ENCODE measurements at regions not wholly inside any gene's neighbourhood (a gene's known extent, or its start where the extent isn't known, plus 50 kb on each side); places are given as distances from the start of the nearest gene placed in this dataset.

DNA sequence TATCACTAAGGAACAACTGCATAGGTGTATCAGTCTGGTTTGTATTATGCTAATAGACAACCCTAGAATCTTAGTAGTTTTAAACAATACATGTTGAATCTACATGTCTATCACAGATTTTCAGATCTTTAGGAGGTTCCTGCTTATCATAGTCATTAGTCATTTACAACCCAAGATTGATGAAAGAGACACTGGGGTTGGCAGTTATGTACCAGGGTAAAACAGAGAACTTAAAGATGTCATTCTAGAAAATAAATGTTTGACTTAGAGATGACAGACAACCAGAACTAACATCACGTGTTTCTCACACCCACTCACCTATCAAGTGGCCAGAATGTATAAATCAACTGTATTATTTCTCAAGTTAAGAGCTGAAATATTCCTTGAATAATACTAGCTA is 181.9 kb downstream of the PABPC4L start:
- DNase-seq (ENCODE audit: low spot score): no peak

GRCh38 chr4:134018846-134019245 is 182.7 kb downstream of the PABPC4L start:
- no peak for DNase-seq (ENCODE audit: low spot score)

- no peak for DNase-seq (ENCODE audit: low spot score)
Observed at GRCh38 chr4:134001057-134001456, 200.5 kb downstream of the PABPC4L start.

GRCh38 chr4:133997436-133997835 is 204.2 kb downstream of the PABPC4L start:
- DNase-seq (ENCODE audit: low spot score): no peak

DNA sequence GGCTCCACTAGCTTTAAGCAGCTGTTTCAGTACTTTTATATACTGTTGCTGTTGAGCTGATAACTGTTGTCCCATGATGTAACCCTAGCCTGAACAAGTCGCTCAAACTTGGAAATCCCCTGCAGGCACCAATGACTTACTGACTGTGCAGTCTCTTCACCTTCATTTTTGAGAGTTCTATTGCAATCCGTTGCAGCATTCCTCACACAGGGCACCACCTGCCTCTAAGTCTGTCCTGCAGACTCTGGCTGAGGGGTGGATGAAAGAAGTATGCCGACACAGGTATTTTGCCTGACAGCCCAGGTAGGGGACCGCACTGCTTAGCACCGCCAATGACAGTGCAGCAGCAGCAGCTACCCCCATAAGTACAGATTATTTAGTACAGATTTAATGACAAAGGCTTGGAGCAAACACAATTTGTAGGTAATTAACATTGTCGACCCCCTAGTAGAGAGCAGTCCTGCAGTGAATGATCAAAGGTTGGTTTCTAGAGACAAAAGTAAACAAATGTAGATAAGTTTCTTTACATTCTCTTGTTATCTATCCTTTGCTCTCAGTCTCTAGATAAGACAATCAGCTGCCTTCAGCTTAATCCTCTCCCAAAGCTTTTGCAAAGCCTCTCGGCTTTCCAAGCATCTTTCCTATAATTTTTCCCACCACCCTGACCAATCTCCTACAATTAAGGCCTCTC is 205.0 kb downstream of the PABPC4L start:
- no peak for DNase-seq (ENCODE audit: low spot score)

DNA sequence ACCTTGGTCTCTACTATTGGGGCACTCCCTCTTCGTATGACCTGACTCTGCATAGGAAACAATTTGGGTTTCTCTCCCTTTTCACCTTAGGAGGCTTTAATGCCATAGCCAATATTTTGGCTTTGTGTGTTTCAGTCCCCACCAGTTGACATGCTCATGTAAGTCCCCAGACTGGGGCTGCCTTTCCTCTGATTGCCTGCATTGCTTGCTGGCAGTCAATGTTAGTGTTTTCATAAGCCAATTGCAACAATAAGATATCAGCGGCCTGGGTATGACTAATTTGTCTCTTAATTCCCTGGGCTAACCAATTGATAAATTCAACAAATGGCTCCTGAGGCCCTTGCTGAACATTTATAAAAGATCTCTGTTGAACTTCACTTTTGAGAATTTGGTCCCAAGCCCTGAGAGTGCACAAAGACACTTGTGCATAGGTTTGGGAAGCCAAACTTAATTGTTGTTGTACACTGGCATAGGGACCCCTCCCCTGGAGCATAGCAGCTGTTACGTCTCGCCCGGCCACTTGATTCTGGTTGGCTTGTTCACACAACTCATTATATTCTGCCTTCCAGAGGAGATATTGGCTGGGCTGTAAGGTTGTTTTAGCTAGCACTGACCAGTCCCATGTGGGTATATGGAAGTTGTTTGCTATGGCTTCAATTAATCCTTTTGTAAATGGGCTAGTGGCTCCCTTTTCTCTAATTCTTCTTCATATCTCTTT is 206.2 kb downstream of the PABPC4L start:
- no peak for DNase-seq (ENCODE audit: low spot score)

DNA sequence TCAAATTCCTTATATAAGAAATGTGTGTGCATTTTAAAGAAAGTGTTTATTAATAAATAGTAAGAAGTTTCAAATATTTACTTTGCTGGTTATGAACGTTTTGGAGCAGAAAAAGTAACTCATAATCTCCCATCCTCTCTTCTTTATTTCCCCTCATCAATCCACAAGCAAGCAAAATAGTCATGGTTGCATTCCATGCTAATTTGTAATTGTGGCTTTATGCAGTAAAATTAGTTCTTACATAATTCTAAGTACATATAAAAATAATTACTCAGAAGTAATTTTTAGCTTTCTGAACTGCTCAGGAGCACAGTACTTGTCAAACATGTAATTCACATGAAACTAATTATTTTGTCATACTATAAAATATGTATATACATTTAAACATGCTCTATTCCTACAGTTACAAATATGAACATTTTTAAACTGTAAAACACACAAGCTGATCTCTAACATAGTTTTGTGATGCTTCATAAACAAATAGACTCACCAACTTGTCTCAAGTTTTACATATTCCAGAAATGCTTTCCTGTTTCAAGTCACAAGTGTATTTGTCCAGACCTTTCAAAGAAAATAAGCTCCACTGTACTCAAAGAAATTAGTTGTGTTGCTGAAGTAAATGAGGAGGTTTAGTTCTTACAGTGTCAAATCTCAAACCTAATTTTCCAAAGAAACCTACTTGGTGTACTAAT is 218.9 kb downstream of the PABPC4L start:
- DNase-seq (ENCODE audit: low spot score): no peak

- no peak for DNase-seq (ENCODE audit: low spot score)
Observed at GRCh38 chr4:133981327-133981726, 220.3 kb downstream of the PABPC4L start.

DNA sequence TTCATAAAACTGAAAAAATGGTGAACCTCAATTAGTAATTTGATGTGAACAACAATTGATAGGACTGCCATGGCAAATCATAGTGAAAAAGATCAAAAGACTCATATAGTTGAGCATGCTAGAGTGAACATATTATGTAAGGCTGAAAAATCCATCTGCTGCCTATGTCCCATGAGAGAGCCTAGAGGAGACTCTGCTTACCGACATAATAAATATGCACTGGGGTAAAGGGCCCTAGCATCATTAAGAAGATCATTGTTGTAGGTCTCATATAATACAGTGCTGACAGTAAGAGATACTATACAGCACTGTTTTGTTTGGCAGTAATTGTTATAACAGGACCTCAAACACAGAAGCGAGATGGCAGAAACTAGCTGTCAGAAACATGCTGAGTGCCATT is 229.0 kb downstream of the PABPC4L start:
- no peak for DNase-seq (ENCODE audit: low spot score)

GRCh38 chr4:133969202-133969848 is 232.3 kb downstream of the PABPC4L start:
- peak; percentile 27 for DNase-seq (ENCODE audit: low spot score)

DNA sequence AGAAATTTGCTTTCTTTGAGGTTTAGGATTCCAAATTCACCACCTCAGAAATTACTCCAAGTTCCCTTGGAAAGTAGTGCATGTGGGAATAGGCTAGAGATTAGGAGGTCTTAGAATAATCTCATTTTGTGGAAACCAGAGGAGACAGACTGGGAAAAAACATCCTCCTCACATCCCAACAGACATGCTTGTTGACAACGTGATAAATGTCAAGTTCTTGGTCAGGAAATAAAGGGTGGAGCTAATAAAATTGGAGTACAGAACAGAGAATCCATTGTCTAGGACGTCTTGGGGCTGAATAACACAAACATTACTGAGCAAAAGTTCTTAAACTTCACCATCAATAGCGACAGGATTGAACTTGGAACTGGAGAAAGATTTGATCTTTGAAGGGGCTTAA is 233.4 kb downstream of the PABPC4L start:
- DNase-seq (ENCODE audit: low spot score): no peak

DNA sequence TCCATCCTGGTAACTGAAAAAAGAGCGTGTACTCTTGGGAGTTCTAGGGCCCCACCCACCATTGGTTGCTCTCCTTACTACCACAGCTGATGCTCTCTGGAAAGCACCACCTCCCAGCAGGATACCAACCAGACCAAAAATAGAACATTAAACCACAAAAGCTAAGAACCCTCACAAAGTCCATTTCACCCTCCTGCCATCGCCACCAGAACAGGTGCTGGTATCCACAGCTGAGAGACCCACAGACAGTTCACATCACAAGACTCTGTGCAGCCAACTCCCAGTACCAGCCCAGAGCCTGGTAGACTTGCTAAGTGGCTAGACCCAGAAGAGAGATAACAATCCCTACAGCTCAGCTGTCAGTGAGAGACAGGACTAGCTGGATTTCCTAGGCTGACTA is 240.6 kb downstream of the PABPC4L start:
- no peak for DNase-seq (ENCODE audit: low spot score)

DNA sequence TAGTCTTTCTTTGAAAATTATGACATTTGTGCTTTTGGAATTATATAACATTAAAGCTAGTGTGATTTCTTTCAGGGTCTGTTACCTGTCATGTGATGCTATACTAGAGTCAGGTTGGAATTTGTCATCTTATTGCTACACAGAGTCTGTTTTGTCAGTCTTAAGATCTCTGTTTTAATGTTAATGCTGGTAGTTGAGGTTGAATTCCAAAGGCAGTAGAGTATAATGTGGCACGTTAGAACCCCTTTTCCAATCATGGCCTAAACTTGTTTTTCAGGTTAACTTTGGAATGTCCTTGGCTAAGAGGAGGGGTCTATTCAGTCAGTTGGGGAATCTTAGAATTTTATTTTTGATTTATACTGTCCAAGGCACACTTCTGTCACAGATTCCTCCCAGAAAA is 258.5 kb downstream of the PABPC4L start:
- DNase-seq (ENCODE audit: low spot score): no peak

DNA sequence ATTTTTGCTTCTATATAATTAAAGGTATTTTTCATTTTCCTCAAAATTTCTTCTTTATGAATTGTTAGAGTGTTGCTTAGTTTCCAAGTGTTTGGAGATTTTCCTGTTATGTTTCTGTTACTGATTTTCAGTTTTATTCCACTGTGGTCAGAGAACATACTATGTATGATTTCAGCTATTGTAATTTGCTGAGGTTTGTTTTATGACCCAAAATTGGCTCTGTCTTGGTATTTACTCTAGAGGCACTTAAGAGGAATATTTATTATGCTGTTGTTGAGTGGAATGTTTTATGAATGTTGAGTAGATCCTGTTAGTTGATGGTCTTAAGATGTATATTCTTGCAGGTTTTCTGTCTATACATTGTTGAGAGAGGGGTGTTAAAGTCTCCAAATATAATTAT is 263.5 kb downstream of the PABPC4L start:
- DNase-seq (ENCODE audit: low spot score): no peak

DNA sequence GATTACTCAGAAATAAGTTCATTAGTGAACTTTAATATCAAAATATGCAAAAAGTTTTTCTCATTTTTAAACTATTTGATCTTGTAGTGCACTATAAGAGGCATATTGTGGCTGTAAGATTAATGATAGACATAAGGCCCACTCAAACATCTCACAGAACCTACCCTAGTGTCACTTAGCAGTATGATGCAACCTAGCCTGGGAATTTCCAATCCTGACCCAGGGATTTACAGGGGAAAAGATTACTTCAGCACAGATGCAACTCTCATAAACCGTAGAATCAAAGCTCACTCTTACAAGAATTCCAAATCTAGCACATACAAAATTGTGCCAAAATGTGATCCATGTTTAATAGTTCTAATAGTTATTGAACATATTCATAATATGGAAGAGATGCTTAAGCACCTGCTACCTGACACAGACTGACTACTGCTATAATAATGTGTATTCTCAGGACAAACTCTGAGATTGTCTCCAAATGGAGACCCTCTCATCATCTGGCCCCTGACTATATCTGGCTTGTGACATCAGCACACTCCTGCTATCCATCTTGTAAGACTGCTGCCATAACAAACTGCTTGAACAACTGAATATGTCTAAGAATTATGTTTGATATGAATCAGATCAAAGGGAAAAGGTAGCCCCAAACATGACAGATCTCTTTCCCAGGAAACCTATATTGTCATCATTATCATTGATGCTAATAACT is 271.9 kb downstream of the PABPC4L start:
- DNase-seq (ENCODE audit: low spot score): no peak

DNA sequence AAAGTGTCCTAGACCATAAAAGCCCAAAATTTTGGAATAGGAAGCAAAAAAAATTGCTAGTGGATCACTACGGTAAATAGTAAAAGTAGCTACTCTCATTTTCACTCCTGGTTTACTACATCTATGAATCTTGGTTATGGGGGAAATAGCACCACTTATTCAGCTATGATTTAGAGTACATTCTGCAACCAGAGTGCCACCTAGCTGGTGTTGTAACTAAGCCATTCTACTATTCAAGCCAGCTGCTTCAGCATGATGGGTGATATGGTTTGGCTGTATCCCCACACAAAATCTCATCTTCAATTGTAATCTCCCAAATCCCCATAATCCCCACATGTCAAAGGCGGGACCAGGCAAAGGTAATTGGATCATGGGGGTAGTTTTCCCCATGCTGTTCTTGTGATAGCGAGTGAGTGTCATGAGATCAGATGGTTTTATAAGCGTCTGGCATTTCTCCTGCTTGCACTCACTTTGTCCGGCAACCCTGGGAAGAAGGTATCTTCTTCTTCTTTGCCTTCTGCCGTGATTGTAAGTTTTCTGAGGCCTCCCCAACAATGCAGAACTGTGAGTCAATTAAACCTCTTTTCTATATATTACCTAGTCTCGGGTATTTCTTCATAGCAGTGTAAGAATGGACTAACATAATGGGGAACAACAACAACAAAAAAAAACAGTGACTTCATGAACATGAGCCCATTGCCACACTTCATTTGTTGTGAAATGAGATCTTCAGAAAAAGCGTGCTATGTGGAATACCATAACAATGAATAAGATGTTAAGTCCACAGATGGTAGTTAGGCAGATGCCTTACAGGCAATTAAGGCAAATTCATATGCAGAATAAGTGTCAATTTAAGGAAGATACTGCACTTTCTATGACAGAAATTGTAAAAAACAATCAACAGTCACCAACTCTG is 280.1 kb downstream of the PABPC4L start:
- DNase-seq (ENCODE audit: low spot score): peak; percentile 2

- no peak for DNase-seq (ENCODE audit: low spot score)
Observed at GRCh38 chr4:133920236-133920635, 281.4 kb downstream of the PABPC4L start.

DNA sequence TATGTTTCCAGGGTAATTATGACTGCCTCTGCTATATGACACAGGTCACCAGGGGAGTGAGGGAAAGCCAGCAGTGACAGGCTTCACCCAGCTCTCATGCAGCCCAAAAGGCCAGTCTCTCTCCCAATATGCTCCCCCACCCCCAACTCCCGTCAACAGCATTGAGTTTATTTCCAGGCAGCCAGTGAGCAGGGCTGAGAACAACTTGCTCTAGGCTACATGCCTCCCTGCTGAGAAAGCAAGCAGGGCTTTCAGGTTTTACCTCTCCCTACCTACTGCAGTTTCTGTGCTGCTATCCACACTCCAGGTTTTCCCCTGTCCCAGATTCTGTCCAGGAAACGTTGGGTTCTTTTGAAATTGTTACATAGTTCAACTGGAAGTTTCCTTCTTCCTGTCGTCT is 291.4 kb downstream of the PABPC4L start:
- no peak for DNase-seq (ENCODE audit: low spot score)

GRCh38 chr4:133903029-133903428 is 298.6 kb downstream of the PABPC4L start:
- DNase-seq (ENCODE audit: low spot score): no peak

GRCh38 chr4:133891011-133891410 is 310.6 kb downstream of the PABPC4L start:
- no peak for DNase-seq (ENCODE audit: low spot score)

GRCh38 chr4:133887723-133888122 is 313.9 kb downstream of the PABPC4L start:
- DNase-seq (ENCODE audit: low spot score): no peak
